GM23248 (cell line): ENCODE measurements at regions not wholly inside any gene's neighbourhood (a gene's known extent, or its start where the extent isn't known, plus 50 kb on each side); places are given as distances from the start of the nearest gene placed in this dataset.
"Not testable (repeated sequence)": the region's sequence is repeated elsewhere in the genome, so short reads cannot be mapped to it uniquely, and the experiment has no call there.

Experiments used
- DNase-seq: peaks from one replicate; pipeline ENCODE4 v3.0.0-alpha.2; 2015
- H2AFZ ChIP-seq: fragments of 200-600 bp; sonication (generic); 2 replicates; pipeline ENCODE4 v1.6.1; 2016; ENCODE audit warnings: antibody characterized with exemption
- H3F3A ChIP-seq: fragments of 200-600 bp; sonication (generic); 2 replicates; pipeline ENCODE4 v1.6.1; 2016; ENCODE audit warnings: mild to moderate bottlenecking, antibody characterized with exemption, mixed run types; ENCODE audit not compliant: insufficient read depth
- H3K27ac ChIP-seq: fragments of 200-600 bp; sonication (generic); 2 replicates; pipeline ENCODE4 v1.5.1; 2016; ENCODE audit warnings: mild to moderate bottlenecking
- H3K27me3 ChIP-seq: fragments of 200-600 bp; sonication (generic); replicated peaks from 2 replicates; pipeline ENCODE4 v1.6.1; 2016; ENCODE audit warnings: mild to moderate bottlenecking; ENCODE audit not compliant: insufficient read depth
- H3K36me3 ChIP-seq: fragments of 200-600 bp; sonication (generic); 2 replicates; pipeline ENCODE4 v1.6.1; 2016; ENCODE audit warnings: low read depth, mild to moderate bottlenecking
- H3K4me1 ChIP-seq: fragments of 200-600 bp; sonication (generic); 2 replicates; pipeline ENCODE4 v1.6.1; 2016; ENCODE audit warnings: mild to moderate bottlenecking; ENCODE audit not compliant: insufficient read depth
- H3K4me2 ChIP-seq: fragments of 200-600 bp; sonication (generic); one replicate; pipeline ENCODE4 v1.6.1; 2016; ENCODE audit warnings: mild to moderate bottlenecking; ENCODE audit not compliant: unreplicated experiment
- H3K4me3 ChIP-seq: fragments of 200-600 bp; sonication (generic); 2 replicates; pipeline ENCODE4 v1.5.1; 2016; ENCODE audit warnings: mild to moderate bottlenecking
- H3K79me2 ChIP-seq: fragments of 200-600 bp; sonication (generic); 2 replicates; pipeline ENCODE4 v1.6.1; 2016; ENCODE audit warnings: mild to moderate bottlenecking; ENCODE audit not compliant: insufficient read depth
- H3K9ac ChIP-seq: fragments of 200-600 bp; sonication (generic); 2 replicates; pipeline ENCODE4 v1.6.1; 2016; ENCODE audit warnings: mild to moderate bottlenecking
- H3K9me2 ChIP-seq: fragments of 200-600 bp; sonication (generic); 2 replicates; pipeline ENCODE4 v1.6.1; 2016; ENCODE audit warnings: mixed run types, mild to moderate bottlenecking, moderate library complexity; ENCODE audit not compliant: insufficient read depth
- H3K9me3 ChIP-seq: fragments of 200-600 bp; sonication (generic); one replicate; pipeline ENCODE4 v1.6.1; 2017; ENCODE audit warnings: low read depth
- H4K20me1 ChIP-seq: fragments of 200-600 bp; sonication (generic); 2 replicates; pipeline ENCODE4 v1.6.0; 2016; ENCODE audit not compliant: insufficient read depth
- EZH2 ChIP-seq: fragments of 200-600 bp; sonication (generic); IDR thresholded peaks from 2 replicates; pipeline ENCODE4 v1.6.1; 2018; ENCODE audit warnings: antibody characterized with exemption, mild to moderate bottlenecking; ENCODE audit not compliant: insufficient read depth, poor library complexity, severe bottlenecking
- EZH2phosphoT487 ChIP-seq: fragments of 200-600 bp; sonication (generic); IDR thresholded peaks from 2 replicates; pipeline ENCODE4 v1.6.1; 2018; ENCODE audit warnings: antibody characterized with exemption, moderate library complexity, mild to moderate bottlenecking, low read depth; ENCODE audit not compliant: insufficient read depth
- WGBS, 2 experiments: methylation state at CpG; one replicate each; pipeline ENCODE4 v1.1.6; 2015 to 2017; ENCODE audit warnings: low lambda C conversion rate in 2 of 2, low coverage in 1 of 2; ENCODE audit errors: missing lambda C conversion rate in 2 of 2; 5-methylcytosine and 5-hydroxymethylcytosine counted together
- in situ Hi-C: fragments of 300-500 bp; cut with MboI; formaldehyde crosslinking; loops from 2 replicates; pipeline ENCODE4 v1.15.0; 2020

DNA sequence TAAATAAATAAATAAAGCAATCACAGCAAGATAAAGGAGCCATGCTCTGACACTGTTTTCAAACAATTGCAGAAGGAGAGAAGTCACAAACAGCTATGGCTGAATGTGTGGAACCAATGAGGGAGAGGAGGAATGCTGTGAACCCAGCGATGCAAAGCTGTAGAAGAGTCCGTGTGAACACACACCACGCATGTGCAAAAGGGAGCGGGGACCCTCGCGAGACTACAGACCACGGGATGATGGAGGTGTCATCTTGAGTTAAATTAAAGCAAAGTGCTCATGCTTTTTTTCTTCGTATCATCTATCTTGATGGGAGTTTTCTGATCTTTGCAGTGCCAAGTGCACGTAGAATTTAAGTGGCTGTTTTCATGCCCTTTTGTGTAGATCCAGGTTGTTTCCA is 123.8 kb upstream of the CDH5 start:
- Histone ChIP-seq H3K9ac (no peak overlapping the region), H3K9me3 (no peaks in the 10 kb centered on the region), H3K4me2 (no peak overlapping the region), H4K20me1 (no peaks in the 10 kb centered on the region), H3K27me3 (no peaks in the 10 kb centered on the region), H3K9me2 (no peaks in the 10 kb centered on the region), H3F3A (peaks cover 5% of the 10 kb centered on the region), H2AFZ (no peak overlapping the region), H3K27ac (no peak overlapping the region), H3K79me2 (no peaks in the 10 kb centered on the region), H3K4me3 (no peak overlapping the region), H3K36me3 (no peaks in the 10 kb centered on the region), H3K4me1 (peaks cover 4% of the 10 kb centered on the region)
- no peak for TF ChIP-seq EZH2phosphoT487
- TF ChIP-seq EZH2 = no peak
- no peak for DNase-seq
- in situ Hi-C loops = no loop called here
- 91 to 93% methylated on average over 9 of the region's 9 CpGs for WGBS, 2 experiments

DNA sequence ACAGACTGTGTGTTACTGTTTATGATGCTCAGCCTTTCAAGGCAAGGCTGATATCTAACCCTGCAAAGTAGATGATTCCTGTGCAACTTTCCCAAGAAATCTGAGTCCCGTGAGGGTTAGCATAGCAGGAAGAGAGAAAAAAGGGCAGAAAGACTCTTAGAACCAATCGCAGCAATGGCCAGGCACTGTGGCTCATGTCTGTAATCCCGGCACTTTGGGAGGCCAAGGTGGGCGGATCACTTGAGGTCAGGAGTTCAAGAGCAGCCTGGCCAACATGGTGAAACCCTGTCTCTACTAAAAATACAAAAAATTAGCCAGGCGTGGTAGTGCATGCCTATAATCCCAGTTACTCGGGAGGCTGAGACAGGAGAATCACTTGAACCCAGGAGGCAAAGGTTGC is 124.3 kb upstream of the CDH5 start:
- H3K79me2 ChIP-seq, H3K27ac ChIP-seq, H3K4me1 ChIP-seq, H3K36me3 ChIP-seq, H3K9me2 ChIP-seq, H2AFZ ChIP-seq, H3K9ac ChIP-seq, H3K4me3 ChIP-seq, H3K27me3 ChIP-seq, H4K20me1 ChIP-seq, H3K4me2 ChIP-seq, H3F3A ChIP-seq, DNase-seq, in situ Hi-C loops, H3K9me3 ChIP-seq: not testable (repeated sequence)
- 64 to 66% methylated on average over 6 of the region's 6 CpGs for WGBS, 2 experiments

- Histone ChIP-seq H2AFZ (no peak overlapping the region), H4K20me1 (no peaks in the 10 kb centered on the region), H3K27ac (no peak overlapping the region), H3K36me3 (no peaks in the 10 kb centered on the region), H3F3A (no peaks in the 10 kb centered on the region), H3K4me2 (no peak overlapping the region), H3K4me3 (no peak overlapping the region), H3K9me3 (no peaks in the 10 kb centered on the region), H3K79me2 (no peaks in the 10 kb centered on the region), H3K4me1 (no peaks in the 10 kb centered on the region), H3K27me3 (no peaks in the 10 kb centered on the region), H3K9ac (no peak overlapping the region), H3K9me2 (no peaks in the 10 kb centered on the region)
- in situ Hi-C loops = no loop called here
- TF ChIP-seq EZH2phosphoT487 = no peak
- TF ChIP-seq EZH2 = no peak
- DNase-seq = no peak
- 90 to 94% methylated on average over 8 of the region's 8 CpGs for WGBS, 2 experiments
These were observed 125.7 kb upstream of the CDH5 start for GRCh38 chr16:66240631-66241395.

DNA sequence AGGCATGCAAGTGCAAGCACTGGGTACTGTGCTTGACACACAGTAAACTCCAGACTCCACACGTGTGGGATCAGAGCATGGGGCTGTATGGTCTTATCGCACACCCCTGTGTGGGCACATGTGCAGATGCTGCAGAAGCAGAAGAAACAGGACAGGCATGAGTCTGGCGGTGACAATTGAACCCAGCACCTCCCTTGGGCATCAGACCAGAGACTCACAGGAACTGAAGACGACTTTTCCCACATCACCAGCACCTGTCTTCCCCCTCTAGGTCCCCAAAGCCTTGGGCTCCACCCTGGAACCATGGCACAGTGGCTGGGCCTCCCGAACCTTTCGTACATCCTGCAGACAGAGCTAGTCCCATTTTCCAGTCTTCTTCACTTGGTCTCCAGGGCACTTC is 126.4 kb upstream of the CDH5 start:
- Histone ChIP-seq H3K79me2 (no peaks in the 10 kb centered on the region), H3K9me3 (no peaks in the 10 kb centered on the region), H3K27ac (no peak overlapping the region), H3K9ac (no peak overlapping the region), H3K36me3 (no peaks in the 10 kb centered on the region), H2AFZ (no peak overlapping the region), H3K4me2 (no peak overlapping the region), H3K4me1 (no peaks in the 10 kb centered on the region), H4K20me1 (no peaks in the 10 kb centered on the region), H3K27me3 (no peaks in the 10 kb centered on the region), H3F3A (no peaks in the 10 kb centered on the region), H3K4me3 (no peak overlapping the region), H3K9me2 (no peaks in the 10 kb centered on the region)
- no peak for DNase-seq
- WGBS, 2 experiments = 72 to 75% methylated on average over 6 of the region's 6 CpGs
- no peak for TF ChIP-seq EZH2phosphoT487
- no peak for TF ChIP-seq EZH2
- in situ Hi-C loops = no loop called here

DNA sequence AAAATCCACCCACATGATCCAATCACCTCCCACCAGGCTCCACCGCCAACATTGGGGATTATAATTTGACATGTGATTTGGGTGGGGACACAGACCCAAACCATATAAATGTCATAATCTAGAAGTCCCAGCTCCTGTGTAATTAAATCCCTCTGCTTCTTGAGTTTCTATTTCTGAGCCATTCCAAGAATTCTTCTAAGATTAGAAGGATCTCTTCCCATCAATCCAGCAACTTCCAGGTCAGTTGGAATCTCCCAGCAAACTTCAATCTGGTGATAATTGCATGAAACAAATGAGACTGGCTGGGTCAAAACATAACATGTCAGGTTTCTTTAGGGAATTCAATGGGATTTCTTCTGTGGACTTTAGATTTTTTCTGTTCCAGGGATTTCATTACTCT is 127.8 kb upstream of the CDH5 start:
- TF ChIP-seq EZH2 = no peak
- no peak for TF ChIP-seq EZH2phosphoT487
- H3K36me3 ChIP-seq = no peaks in the 10 kb centered on the region
- H3K9ac ChIP-seq = no peak overlapping the region
- no peaks in the 10 kb centered on the region for H3K4me1 ChIP-seq
- H3K4me3 ChIP-seq = no peak overlapping the region
- WGBS, 2 experiments = 71 to 75% methylated on average over 1 of the region's 1 CpG
- in situ Hi-C loops = no loop called here
- no peaks in the 10 kb centered on the region for H3K27me3 ChIP-seq
- no peak for DNase-seq
- H3F3A ChIP-seq = no peaks in the 10 kb centered on the region
- H4K20me1 ChIP-seq = no peaks in the 10 kb centered on the region
- H3K27ac ChIP-seq = no peak overlapping the region
- no peak overlapping the region for H3K4me2 ChIP-seq
- H3K79me2 ChIP-seq = no peaks in the 10 kb centered on the region
- H2AFZ ChIP-seq = no peak overlapping the region
- H3K9me2 ChIP-seq = no peaks in the 10 kb centered on the region
- no peaks in the 10 kb centered on the region for H3K9me3 ChIP-seq
